Astrocyte of the spinal cord (primary cell): ENCODE measurements at regions not wholly inside any gene's neighbourhood (a gene's known extent, or its start where the extent isn't known, plus 50 kb on each side); places are given as distances from the start of the nearest gene placed in this dataset.
A peak's percentile ranks its signal among the peaks of the same experiment; 100 is the strongest.
"Not testable (repeated sequence)": the region's sequence is repeated elsewhere in the genome, so short reads cannot be mapped to it uniquely, and the experiment has no call there.

Experiments
- DNase-seq: peaks from one replicate; pipeline ENCODE4 v3.0.0; 2011; ENCODE audit warnings: low read depth, low spot score
- H3K4me3 ChIP-seq: 2 replicates; pipeline ENCODE4 v1.5.1; 2011; ENCODE audit warnings: low read depth, mild to moderate bottlenecking, low read length, moderate library complexity
- in situ Hi-C: cut with HindIII; loops from 2 replicates; pipeline ENCODE4 v1.10.0; 2017; ENCODE audit warnings: low sequenced_read_pairs
- TF ChIP-seq, protein P1 (sequence below): IDR thresholded peaks from 2 replicates; pipeline ENCODE4 v1.5.1; 2012; ENCODE audit warnings: low read depth, mild to moderate bottlenecking, low read length, inconsistent platforms

DNA sequence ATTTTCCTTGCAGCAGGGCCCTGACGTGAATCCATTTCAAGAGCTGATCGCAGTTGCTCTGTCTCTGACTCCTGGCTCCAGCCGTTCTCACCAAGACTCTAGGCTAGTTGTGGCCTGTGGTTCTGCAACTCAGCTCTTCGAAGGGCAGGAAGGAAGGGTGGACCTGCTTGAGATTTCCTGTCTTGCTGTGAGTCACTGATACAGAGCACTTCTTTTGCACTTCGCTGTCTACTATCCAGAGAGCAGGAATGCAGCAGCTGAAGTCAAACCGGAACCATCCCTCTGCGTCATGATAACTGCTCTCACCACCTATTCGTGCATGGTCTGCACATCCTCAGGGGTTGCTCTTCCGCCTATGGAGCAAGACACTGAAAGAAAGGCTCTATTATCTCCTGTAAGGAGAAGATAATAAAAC, 59.7 kb downstream of the RAP2B start:
- TF ChIP-seq, protein P1, sequence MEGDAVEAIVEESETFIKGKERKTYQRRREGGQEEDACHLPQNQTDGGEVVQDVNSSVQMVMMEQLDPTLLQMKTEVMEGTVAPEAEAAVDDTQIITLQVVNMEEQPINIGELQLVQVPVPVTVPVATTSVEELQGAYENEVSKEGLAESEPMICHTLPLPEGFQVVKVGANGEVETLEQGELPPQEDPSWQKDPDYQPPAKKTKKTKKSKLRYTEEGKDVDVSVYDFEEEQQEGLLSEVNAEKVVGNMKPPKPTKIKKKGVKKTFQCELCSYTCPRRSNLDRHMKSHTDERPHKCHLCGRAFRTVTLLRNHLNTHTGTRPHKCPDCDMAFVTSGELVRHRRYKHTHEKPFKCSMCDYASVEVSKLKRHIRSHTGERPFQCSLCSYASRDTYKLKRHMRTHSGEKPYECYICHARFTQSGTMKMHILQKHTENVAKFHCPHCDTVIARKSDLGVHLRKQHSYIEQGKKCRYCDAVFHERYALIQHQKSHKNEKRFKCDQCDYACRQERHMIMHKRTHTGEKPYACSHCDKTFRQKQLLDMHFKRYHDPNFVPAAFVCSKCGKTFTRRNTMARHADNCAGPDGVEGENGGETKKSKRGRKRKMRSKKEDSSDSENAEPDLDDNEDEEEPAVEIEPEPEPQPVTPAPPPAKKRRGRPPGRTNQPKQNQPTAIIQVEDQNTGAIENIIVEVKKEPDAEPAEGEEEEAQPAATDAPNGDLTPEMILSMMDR: no peak
- no peak overlapping the region for H3K4me3 ChIP-seq
- in situ Hi-C loops: no loop called here
- DNase-seq: peak; percentile 97

DNA sequence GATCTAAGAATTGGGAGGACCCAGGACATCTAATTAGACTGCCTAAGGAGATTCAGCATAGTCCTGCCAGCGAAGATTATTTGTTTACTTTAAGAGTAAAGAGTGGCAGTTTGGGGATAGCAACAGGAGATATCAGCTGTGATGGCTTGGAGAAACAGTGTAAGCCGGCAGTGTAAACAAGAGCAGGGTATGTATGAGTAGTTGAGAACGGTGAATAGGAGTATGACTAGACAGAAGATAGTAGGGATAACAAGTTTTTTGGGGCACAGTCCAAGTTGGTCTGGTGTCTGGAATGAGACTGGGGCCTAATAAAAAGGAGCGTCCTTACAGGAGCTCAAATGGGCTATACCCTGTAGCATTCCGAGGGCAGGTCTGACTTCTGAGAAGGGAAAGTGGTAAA, 64.9 kb downstream of the RAP2B start:
- DNase-seq, in situ Hi-C loops, H3K4me3 ChIP-seq: not testable (repeated sequence)

DNA sequence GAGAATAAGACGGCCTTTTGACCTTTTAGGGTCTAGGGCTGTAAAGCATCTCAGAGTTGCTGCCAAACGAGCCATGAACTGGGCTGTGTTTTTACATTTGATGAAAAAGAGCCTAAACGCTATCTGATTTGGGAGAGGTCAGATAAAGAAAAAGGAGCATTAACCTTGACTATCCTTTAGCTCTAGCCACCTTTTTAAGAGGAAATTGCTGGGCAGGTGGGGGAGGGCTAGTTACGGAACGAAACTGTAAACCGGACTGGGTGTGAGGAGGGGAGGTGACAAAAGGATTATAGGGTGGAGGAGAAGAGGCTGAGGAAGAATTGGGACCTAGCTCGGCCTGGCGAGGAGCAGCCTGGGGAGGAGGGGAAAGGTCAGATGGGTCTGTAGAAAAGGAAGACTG, 68.4 kb downstream of the RAP2B start:
- H3K4me3 ChIP-seq, DNase-seq, in situ Hi-C loops: not testable (repeated sequence)

DNA sequence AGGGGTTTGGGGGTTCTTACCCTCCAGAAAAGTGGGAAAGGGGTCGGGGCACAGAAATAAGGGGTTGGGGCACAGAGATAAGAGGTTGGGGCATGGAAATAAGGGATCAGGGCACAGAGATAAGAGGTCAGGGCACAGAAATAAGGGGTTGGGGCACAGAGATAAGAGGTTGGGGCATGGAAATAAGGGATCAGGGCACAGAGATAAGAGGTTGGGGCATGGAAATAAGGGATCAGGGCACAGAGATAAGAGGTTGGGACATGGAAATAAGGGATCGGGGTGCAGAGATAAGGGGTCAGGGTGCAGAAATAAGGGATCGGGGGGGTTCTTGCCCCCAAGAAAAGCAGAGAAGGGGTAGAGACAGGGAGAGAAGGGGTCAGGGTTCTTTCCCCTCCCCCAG, 69.2 kb downstream of the RAP2B start:
- DNase-seq, in situ Hi-C loops, H3K4me3 ChIP-seq: not testable (repeated sequence)

DNA sequence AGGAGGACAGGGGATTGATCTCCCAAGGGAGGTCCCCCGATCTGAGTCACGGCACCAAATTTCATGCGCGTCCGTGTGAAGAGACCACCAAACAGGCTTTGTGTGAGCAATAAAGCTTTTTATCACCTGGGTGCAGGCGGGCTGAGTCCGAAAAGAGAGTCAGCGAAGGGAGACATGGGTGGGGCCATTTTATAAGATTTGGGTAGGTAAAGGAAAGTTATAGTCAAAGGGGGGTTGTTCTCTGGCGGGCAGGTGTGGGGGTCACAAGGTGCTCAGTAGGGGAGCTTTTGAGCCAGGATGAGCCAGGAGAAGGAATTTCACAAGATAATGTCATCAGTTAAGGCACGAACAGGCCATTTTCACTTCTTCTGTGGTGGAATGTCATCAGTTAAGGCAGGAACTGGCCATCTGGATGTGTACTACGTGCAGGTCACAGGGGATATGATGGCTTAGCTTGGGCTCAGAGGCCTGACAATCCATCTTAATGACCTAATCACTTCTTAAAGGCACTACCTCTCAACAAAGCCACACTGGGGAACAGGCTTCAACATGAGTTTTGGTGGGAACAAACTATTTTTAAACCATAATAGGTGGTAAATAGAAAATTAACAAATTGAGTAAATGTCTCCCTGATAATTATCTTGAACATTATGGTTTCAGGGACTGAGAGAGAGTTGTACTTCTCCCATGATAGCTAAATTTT, 70.2 kb downstream of the RAP2B start:
- in situ Hi-C loops, DNase-seq, H3K4me3 ChIP-seq: not testable (repeated sequence)

DNA sequence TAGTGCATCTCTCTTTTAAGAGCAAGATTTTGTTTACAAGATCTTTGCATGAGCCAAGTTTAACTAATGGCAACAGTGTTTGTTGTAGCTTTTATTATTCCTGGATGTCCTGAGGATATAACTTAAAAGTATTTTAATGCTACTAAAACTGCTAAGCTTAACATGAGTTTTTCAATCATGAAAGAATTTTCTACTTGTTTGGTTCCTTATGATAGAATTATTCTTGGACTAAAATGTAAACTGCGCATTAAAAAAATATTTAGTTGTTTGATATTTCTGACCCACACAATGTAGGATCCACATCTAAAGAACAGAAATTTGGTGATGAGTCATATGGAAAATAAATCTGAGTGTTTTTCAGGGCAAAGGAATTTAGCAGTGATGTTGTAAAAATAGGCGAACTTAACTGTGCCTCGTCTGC, 70.8 kb downstream of the RAP2B start:
- H3K4me3 ChIP-seq: no peak overlapping the region
- TF ChIP-seq, protein P1: no peak
- in situ Hi-C loops: no loop called here
- peak; percentile 90 for DNase-seq

DNA sequence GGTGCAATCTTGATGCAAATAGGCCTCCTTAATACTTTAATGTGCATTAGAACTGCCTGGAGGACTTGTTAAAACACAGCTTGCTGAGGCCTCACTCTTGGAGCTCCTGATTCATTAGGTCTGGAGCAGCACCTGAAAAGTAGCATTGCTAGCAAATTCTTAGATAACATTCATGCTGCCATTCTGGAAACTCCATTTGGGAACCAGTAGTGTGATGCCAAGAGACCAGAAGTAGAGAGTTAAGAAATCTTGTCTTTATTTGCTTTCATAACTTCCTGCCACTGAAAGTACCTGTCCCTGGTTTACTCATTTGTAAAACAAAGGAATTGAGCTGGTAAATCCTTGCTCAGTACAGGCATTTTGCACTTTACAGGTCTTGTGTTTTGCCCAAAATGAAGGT, 72.0 kb downstream of the RAP2B start:
- TF ChIP-seq, protein P1: no peak
- H3K4me3 ChIP-seq: no peak overlapping the region
- no peak for DNase-seq
- in situ Hi-C loops: no loop called here

DNA sequence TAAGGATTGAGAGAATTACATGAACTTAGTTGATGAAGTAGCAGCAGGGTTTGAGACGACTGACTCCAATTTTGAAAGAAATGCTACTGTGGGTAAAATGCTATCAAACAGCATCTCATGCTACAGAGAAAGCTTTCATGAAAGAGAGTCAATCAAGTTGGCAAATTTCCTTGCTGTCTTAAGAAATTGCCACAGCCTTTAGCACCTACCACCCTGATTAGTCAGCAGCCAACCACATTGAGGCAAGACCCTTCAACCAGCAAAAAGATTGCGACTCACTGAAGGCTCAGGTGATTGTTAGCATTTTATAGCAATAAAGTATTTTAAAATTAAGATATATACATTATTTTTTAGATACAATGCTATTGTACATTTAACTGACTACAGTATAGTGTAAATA, 80.9 kb downstream of the RAP2B start:
- TF ChIP-seq, protein P1: no peak
- in situ Hi-C loops: no loop called here
- no peak overlapping the region for H3K4me3 ChIP-seq
- DNase-seq: no peak

DNA sequence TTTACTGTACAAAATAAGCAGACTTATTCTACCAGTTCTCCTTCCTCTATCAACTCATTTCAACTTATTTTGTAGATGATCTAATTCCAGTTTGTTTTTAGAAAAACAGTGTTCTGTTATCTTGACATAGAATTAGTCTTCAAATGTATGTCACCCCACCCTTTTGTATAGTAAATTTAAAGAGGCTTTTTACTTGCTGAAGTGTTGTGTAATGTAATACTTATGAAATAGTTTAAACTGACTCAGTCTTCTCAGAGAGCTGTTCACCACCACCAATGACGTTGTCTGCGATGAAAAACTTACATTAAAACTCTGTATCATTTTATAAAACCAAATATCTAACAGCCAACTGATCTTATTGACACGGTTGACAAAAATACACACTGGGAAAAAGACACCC, 82.9 kb downstream of the RAP2B start:
- in situ Hi-C loops: no loop called here
- H3K4me3 ChIP-seq: no peak overlapping the region
- TF ChIP-seq, protein P1: no peak
- peak; percentile 13 for DNase-seq
